ENCODE measurements at regions not wholly inside any gene's neighbourhood (a gene's known extent, or its start where the extent isn't known, plus 50 kb on each side); places are given as distances from the start of the nearest gene placed in this dataset.
"Not testable (repeated sequence)": the region's sequence is repeated elsewhere in the genome, so short reads cannot be mapped to it uniquely, and the experiment has no call there.

DNA sequence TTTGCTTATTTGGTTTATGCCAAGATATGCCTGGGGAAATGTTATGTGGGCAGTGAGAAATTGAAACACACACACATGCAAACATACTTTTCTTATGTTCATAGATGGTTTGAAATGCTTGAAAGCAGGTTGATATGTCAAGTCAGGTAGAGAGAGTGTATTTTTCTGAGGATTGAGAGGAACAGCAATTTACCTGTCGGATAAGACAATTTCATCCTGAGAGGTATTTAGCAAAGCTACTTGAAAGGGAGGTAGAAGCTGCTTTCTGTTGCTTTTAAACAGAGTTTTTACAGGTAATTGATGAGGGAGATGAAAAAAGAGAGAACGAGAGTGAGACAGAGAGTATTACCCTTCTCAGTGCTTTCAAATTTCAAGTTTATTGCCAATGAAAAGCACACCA lies 854.3 kb downstream of the CDH8 start:
- DNase-seq (ENCODE audit: low read depth) = no peak

- no peak for DNase-seq (ENCODE audit: low read depth)
These were observed 856.7 kb downstream of the CDH8 start for GRCh38 chr16:61179561-61179960.

DNA sequence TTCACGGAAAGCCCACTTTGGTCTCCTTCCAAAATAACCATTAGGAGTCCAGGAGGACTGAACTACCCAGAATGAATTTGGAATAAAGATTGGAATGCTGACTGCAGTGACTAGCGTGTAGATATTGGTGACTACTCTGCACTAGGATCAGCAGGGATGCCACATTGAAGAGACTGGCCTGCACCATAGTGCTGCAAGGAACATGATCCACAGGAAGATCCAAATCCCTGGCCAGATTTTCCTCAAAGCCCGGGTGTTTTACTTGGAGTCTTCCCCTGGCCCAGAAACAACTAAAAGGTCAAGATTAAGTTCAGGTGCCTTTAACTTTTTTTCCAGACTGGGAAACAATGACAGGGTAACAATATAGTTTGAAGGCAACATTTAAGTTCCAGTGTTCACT lies 870.4 kb downstream of the CDH8 start:
- no peak for DNase-seq (ENCODE audit: low read depth)

GRCh38 chr16:61150351-61150750 lies 885.9 kb downstream of the CDH8 start:
- no peak for DNase-seq (ENCODE audit: low read depth)

GRCh38 chr16:61149709-61150108 lies 886.5 kb downstream of the CDH8 start:
- DNase-seq (ENCODE audit: low read depth) = no peak

DNA sequence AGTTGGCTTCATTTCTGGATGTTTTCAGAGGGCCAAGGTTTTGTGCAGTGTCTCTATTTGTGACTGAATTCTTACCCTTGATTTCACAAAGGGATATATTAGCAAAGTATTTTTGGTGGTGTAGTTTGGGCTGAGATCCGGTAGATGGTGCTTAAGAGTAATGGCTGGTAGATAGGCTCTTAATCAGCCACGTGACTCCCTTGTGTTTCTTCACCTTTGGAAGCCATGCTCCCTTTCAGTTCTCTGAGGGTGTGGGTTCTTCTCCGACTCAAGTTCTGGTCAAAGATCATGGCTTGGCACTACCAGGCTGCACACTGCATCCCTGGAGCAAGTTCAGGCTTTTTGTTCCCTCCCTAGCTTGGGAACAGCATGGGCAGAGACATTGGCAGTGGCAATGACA lies 887.3 kb downstream of the CDH8 start:
- DNase-seq (ENCODE audit: low read depth) = no peak

DNA sequence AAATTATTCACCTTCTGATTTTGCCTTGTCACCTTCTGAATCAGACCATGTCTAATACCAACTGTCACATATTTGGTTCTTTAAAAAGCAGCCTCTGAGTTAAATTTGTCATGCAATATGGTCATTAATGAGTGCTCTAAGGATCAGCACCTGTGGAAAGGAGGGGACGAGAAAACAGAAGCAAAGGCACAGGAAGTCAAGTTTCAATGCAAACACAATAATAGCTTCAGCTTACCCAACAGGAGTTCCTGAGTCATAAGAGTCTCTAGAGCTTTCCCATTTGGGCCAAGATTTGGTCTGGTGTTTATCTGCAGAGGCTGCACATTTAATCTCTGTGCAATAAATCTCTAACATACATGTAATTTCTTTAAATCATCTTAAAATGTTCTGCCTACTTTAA lies 889.8 kb downstream of the CDH8 start:
- DNase-seq (ENCODE audit: low read depth) = no peak

DNA sequence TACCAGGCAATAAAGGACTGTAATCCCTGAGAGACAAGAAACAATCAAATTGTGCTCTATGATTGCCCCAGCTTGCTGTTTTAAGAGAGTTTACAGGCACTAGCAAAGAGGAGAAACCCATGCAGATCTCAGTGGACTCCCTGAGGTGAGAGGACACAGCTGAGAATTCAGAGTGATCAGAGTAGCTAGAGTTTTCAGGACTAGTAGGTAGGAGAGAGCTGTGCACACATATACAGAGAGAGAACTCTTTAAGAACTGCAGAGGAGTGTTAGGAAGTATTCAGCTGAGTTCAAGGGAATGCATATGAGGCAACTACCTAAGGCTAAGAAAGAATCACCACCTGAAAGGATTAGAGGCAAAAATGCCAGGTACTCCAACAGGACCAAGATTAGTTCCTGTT lies 904.8 kb downstream of the CDH8 start:
- no peak for DNase-seq (ENCODE audit: low read depth)

GRCh38 chr16:61128545-61129323 lies 907.5 kb downstream of the CDH8 start:
- no peak for DNase-seq (ENCODE audit: low read depth)

DNA sequence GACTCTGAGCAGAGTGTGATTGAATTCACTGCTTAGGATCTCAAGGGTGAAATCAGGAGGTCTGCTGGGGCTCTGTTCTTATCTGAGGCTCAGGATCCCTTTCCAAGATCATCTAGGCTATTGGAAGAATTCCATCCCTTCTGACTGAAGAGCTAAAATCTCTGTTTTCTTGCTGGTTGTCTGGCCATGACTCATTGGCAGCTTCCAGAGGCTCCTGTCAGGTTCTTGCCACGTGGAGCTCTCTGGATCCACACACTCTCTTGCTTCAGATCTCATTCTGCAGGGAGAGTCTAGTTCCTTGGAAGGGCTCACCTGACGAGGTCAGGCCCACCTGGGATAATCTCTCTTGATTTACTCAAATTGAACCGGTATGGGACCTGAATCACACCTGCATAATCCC lies 930.7 kb downstream of the CDH8 start:
- no peak for DNase-seq (ENCODE audit: low read depth)

DNA sequence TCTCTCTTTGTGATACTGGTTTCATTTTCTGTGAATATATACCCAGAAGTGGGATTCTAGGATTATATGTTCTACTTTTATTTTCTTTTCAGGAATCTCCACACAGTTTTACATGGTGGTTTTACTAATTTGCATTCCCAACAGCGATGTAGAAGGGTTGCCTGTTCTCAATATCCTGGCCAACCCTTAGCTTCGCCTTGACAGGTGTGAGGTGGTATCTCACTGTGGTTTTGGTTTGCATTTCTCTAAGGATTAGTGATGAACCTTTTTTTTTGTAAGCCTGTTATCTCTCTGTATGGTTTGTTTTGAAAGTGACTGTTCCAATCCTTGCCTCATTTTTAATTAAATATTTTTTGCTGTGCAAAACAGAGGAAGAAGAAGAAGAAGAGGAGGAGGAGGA lies 937.7 kb downstream of the CDH8 start:
- DNase-seq (ENCODE audit: low read depth) = no peak

DNA sequence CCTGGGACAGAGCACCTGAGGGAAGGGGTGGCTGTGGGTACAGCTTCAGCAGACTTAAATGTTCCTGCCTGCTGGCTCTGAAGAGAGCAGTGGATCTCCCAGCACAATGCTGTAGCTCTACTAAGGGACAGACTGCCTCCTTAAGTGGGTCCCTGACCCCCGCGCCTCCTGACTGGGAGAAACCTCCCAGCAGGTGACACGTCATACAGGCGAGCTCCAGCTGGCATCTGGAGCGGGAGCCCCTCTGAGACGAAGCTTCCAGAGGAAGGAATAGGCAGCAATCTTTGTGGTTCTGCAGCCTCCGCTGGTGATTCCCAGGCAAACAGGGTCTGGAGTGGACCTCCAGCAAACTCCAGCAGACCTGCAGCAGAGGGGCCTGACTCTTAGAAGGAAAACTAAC lies 944.9 kb downstream of the CDH8 start:
- DNase-seq (ENCODE audit: low read depth) = not testable (repeated sequence)

GRCh38 chr16:61083711-61084110 lies 952.5 kb downstream of the CDH8 start:
- no peak for DNase-seq (ENCODE audit: low read depth)

DNA sequence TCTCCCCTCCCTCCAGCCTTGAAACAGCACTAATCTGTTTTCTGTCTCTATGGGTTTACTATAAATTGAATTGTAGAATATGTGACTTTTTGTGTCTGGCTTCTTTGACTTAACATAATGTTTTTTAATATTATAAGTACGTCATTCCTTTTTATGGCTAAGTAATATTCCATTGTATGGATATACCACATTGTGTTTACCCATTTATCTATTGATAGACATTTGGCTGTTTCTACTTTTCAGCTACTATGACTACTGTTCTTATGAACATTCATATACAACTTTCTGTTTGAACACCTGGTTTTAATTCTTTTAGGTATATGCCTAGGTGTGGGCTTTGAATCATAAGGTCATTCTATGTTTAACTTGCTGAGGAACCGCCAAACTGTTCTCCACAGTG lies 961.9 kb downstream of the CDH8 start:
- DNase-seq (ENCODE audit: low read depth) = no peak

- no peak for DNase-seq (ENCODE audit: low read depth)
These were observed 978.6 kb downstream of the CDH8 start for GRCh38 chr16:61057635-61058034.

GRCh38 chr16:61050547-61050946 lies 985.7 kb downstream of the CDH8 start:
- no peak for DNase-seq (ENCODE audit: low read depth)

- no peak for DNase-seq (ENCODE audit: low read depth)
These were observed 990.3 kb downstream of the CDH8 start for GRCh38 chr16:61045931-61046330.

- DNase-seq (ENCODE audit: low read depth) = no peak
These were observed 993.5 kb downstream of the CDH8 start for GRCh38 chr16:61042737-61043136.

DNA sequence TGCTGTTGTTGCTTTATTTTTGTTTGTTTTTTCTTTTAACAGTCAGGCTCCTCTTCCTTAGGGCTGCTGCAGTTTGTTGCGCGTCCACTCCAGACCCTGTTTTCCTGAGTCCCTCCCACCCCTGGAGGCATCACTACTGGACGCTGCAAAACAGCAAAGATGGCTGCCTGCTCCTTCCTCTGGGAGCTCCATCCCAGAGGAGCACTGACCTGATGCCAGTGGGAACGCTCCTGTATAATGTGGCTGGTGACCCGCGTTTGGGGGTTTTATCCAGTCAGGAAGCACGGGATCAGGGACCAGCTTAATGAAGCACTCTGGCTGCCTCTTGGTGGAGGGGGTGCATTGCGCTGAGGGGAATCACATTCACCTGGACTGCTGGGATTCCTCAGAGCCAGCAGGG lies 1005.6 kb downstream of the CDH8 start:
- DNase-seq (ENCODE audit: low read depth) = no peak

GRCh38 chr16:61024180-61024900 lies 1011.9 kb downstream of the CDH8 start:
- no peak for DNase-seq (ENCODE audit: low read depth)

DNA sequence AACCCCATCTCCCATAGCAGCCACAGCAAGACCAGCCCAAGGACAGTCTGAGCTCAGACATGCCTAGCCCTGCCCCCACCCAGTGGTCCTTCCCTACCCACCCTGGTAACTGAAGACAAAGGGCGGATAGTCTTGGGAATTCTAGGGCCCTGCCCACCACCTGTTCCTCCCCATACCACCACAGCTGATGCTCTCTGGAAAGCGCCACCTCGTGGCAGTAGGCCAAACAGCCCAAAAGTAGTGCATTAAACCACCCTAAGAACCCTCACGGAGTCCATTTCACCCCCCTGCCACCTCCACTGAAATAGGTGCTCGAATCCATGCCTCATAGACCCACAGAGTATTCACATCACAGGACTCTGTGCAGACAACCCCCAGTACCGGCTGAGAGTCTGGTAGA lies 1021.4 kb downstream of the CDH8 start:
- no peak for DNase-seq (ENCODE audit: low read depth)

DNA sequence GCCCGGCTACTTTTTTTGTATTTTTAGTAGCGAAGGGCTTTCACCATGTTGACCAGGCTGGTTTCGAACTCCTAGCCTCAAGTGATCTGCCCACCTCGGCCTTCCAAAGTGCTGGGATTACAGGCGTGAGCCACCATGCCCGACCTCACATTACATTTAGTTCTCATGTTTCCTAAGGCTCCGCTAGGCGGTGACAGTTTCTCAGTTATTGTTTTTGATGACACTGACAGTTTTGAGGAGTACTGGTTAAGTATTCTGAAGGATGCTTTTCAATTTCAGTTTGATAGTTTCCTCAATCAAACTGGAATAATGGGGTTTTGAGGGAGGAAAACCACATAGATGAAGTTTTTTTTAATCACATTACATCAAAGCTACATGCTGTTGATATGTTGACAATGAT lies 1028.5 kb downstream of the CDH8 start:
- no peak for DNase-seq (ENCODE audit: low read depth)

DNA sequence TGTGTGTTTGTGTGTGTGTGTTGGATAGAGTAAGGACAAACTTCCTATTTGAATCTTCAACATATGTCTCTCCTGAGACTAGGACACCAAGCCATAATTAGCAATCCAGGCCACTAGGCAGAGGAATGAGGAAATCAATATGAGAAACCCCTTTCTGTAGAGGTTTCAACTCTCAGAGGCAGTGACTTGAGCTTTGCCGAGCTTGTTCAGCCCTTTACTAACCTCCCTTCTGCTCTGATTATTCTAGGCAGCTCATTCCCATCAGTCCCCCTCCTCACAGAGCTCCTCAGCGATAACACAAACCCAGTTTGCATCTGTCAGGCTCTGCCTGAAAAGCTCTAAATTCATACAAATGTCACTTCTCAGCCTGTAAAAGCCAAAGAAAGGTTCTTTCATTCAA lies 1030.3 kb downstream of the CDH8 start:
- DNase-seq (ENCODE audit: low read depth) = no peak
